HL-60 (cell line): ENCODE measurements at regions not wholly inside any gene's neighbourhood (a gene's known extent, or its start where the extent isn't known, plus 50 kb on each side); places are given as distances from the start of the nearest gene placed in this dataset.
"Not testable (repeated sequence)": the region's sequence is repeated elsewhere in the genome, so short reads cannot be mapped to it uniquely, and the experiment has no call there.

Experiments used
- DNase-seq, 2 experiments: peaks; one replicate each; pipeline ENCODE4 v3.0.0-alpha.2; 2010 to 2020; ENCODE audit warnings: low read depth in 1 of 2, low spot score in 1 of 2
- H3K27ac ChIP-seq: fragments of 250-450 bp; sonication (Bioruptor Pico); replicated peaks from 2 replicates; pipeline ENCODE4 v1.5.1; 2020; ENCODE audit warnings: mild to moderate bottlenecking, moderate library complexity
- H3K27me3 ChIP-seq: fragments of 250-450 bp; sonication (Bioruptor Pico); 2 replicates; pipeline ENCODE4 v1.5.1; 2021; ENCODE audit warnings: mild to moderate bottlenecking, moderate library complexity; ENCODE audit not compliant: insufficient read depth, poor library complexity, severe bottlenecking
- H3K4me3 ChIP-seq: replicated peaks from 2 replicates; pipeline ENCODE4 v1.5.1; 2011; ENCODE audit warnings: mild to moderate bottlenecking, control low read depth, low read length; ENCODE audit not compliant: insufficient read depth
- CTCF ChIP-seq: IDR thresholded peaks from one replicate; pipeline ENCODE4 v1.5.1; 2011; ENCODE audit warnings: low read length, control low read depth, inconsistent platforms; ENCODE audit not compliant: insufficient read depth
- GABPA ChIP-seq: IDR thresholded peaks from 2 replicates; pipeline ENCODE4 v1.6.1; 2012; ENCODE audit warnings: low read depth
- POLR2AphosphoS5 ChIP-seq: IDR thresholded peaks from 2 replicates; pipeline ENCODE4 v1.6.1; 2012; ENCODE audit warnings: low read depth
- REST ChIP-seq: IDR thresholded peaks from 2 replicates; pipeline ENCODE4 v1.6.1; 2012; ENCODE audit warnings: low read depth; ENCODE audit not compliant: insufficient replicate concordance
- SPI1 ChIP-seq: IDR thresholded peaks from 2 replicates; pipeline ENCODE4 v1.6.1; 2012; ENCODE audit warnings: low read depth, mild to moderate bottlenecking, borderline replicate concordance

- TF ChIP-seq REST, result no peak
- no peaks in the 10 kb centered on the region for H3K27me3 ChIP-seq
- H3K4me3 ChIP-seq, result no peak overlapping the region
- no peak for DNase-seq
- H3K27ac ChIP-seq, result no peak overlapping the region
Measured at GRCh38 chr14:59055006-59055405, 133.5 kb upstream of the DAAM1 start.

GRCh38 chr14:59055439-59056045, 132.9 kb upstream of the DAAM1 start:
- Histone ChIP-seq H3K27ac (no peak overlapping the region), H3K27me3 (no peaks in the 10 kb centered on the region), H3K4me3 (no peak overlapping the region)
- DNase-seq, result peak in 1 of 2 experiments; percentile 19
- TF ChIP-seq REST, result no peak
- no peak for TF ChIP-seq GABPA
- TF ChIP-seq SPI1, result no peak
- TF ChIP-seq CTCF, result peak; percentile 27
- no peak for TF ChIP-seq POLR2AphosphoS5

GRCh38 chr14:59057551-59057950, 130.9 kb upstream of the DAAM1 start:
- DNase-seq, result no peak
- no peak overlapping the region for H3K27ac ChIP-seq
- TF ChIP-seq CTCF (no peak), SPI1 (no peak), GABPA (no peak), POLR2AphosphoS5 (no peak)

GRCh38 chr14:59058776-59059175, 129.7 kb upstream of the DAAM1 start:
- not testable (repeated sequence) for H3K27ac ChIP-seq, DNase-seq, H3K27me3 ChIP-seq, H3K4me3 ChIP-seq

More at GRCh38 chr14:59057551-59057950, 130.9 kb upstream of the DAAM1 start:
- Histone ChIP-seq H3K4me3 (no peak overlapping the region), H3K27me3 (no peaks in the 10 kb centered on the region)

GRCh38 chr14:59060841-59061240, 127.6 kb upstream of the DAAM1 start:
- no peak overlapping the region for H3K4me3 ChIP-seq
- TF ChIP-seq SPI1 (no peak), REST (no peak), CTCF (no peak), POLR2AphosphoS5 (no peak), GABPA (no peak)
- no peak for DNase-seq
- H3K27ac ChIP-seq, result no peak overlapping the region
- no peaks in the 10 kb centered on the region for H3K27me3 ChIP-seq
